ENCODE measurements at regions not wholly inside any gene's neighbourhood (a gene's known extent, or its start where the extent isn't known, plus 50 kb on each side); places are given as distances from the start of the nearest gene placed in this dataset.

DNA sequence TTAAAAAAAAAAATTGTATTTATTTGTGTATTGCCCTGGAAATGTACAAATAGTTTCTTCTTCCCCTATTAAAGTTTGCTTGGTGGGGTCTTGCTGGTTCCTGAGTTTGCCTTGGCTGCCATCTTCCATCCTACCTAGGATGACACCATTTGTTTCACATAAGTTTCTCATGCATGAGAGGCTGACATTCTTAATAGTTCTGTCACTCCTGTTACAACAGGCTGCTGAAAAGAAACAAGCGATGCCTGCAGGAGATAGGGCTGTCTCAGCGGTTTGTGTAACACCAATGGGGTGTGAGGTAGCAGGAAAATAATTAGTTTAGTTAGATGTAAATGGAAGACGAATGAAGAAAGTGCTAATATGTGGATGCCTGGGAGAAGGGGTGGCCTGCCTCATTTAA is 1000.9 kb upstream of the RBFOX1 start:
- TF ChIP-seq POLR2A (IDR thresholded peaks at IDR 0.05), result no peak
- TF ChIP-seq, protein P1, sequence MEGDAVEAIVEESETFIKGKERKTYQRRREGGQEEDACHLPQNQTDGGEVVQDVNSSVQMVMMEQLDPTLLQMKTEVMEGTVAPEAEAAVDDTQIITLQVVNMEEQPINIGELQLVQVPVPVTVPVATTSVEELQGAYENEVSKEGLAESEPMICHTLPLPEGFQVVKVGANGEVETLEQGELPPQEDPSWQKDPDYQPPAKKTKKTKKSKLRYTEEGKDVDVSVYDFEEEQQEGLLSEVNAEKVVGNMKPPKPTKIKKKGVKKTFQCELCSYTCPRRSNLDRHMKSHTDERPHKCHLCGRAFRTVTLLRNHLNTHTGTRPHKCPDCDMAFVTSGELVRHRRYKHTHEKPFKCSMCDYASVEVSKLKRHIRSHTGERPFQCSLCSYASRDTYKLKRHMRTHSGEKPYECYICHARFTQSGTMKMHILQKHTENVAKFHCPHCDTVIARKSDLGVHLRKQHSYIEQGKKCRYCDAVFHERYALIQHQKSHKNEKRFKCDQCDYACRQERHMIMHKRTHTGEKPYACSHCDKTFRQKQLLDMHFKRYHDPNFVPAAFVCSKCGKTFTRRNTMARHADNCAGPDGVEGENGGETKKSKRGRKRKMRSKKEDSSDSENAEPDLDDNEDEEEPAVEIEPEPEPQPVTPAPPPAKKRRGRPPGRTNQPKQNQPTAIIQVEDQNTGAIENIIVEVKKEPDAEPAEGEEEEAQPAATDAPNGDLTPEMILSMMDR (IDR thresholded peaks at IDR 0.05), result no peak
